Kidney epithelial cell (primary cell): ENCODE measurements at regions not wholly inside any gene's neighbourhood (a gene's known extent, or its start where the extent isn't known, plus 50 kb on each side); places are given as distances from the start of the nearest gene placed in this dataset.

Experiments
- DNase-seq: peaks from one replicate; pipeline ENCODE4 v3.0.0-alpha.2; 2010; ENCODE audit warnings: low read depth
- H3K27me3 ChIP-seq: 2 replicates; pipeline ENCODE4 v1.6.0; 2011; ENCODE audit warnings: low read length; ENCODE audit not compliant: control insufficient read depth, insufficient read depth
- H3K36me3 ChIP-seq: 2 replicates; pipeline ENCODE4 v1.5.1; 2011; ENCODE audit warnings: low read length; ENCODE audit not compliant: control insufficient read depth, insufficient read depth
- H3K4me3 ChIP-seq: 2 replicates; pipeline ENCODE4 v1.5.1; 2011; ENCODE audit warnings: low read depth, mild to moderate bottlenecking, control low read depth, low read length
- TF ChIP-seq, protein P1 (sequence below): IDR thresholded peaks from 2 replicates; pipeline ENCODE4 v1.5.1; 2011; ENCODE audit warnings: mild to moderate bottlenecking, moderate library complexity, low read length, control low read depth, inconsistent platforms; ENCODE audit not compliant: insufficient read depth, poor library complexity, severe bottlenecking

- Histone ChIP-seq H3K4me3 (no peak overlapping the region), H3K27me3 (peaks cover 8% of the 10 kb centered on the region), H3K36me3 (no peaks in the 10 kb centered on the region)
- TF ChIP-seq, protein P1, sequence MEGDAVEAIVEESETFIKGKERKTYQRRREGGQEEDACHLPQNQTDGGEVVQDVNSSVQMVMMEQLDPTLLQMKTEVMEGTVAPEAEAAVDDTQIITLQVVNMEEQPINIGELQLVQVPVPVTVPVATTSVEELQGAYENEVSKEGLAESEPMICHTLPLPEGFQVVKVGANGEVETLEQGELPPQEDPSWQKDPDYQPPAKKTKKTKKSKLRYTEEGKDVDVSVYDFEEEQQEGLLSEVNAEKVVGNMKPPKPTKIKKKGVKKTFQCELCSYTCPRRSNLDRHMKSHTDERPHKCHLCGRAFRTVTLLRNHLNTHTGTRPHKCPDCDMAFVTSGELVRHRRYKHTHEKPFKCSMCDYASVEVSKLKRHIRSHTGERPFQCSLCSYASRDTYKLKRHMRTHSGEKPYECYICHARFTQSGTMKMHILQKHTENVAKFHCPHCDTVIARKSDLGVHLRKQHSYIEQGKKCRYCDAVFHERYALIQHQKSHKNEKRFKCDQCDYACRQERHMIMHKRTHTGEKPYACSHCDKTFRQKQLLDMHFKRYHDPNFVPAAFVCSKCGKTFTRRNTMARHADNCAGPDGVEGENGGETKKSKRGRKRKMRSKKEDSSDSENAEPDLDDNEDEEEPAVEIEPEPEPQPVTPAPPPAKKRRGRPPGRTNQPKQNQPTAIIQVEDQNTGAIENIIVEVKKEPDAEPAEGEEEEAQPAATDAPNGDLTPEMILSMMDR, result no peak
- DNase-seq, result no peak
Measured at GRCh38 chr11:19576903-19577302, 135.7 kb upstream of the NAV2 start.

- TF ChIP-seq, protein P1, result no peak
- DNase-seq, result no peak
- Histone ChIP-seq H3K4me3 (no peak overlapping the region), H3K27me3 (peaks cover 8% of the 10 kb centered on the region), H3K36me3 (no peaks in the 10 kb centered on the region)
Measured at GRCh38 chr11:19576054-19576453, 136.6 kb upstream of the NAV2 start.

DNA sequence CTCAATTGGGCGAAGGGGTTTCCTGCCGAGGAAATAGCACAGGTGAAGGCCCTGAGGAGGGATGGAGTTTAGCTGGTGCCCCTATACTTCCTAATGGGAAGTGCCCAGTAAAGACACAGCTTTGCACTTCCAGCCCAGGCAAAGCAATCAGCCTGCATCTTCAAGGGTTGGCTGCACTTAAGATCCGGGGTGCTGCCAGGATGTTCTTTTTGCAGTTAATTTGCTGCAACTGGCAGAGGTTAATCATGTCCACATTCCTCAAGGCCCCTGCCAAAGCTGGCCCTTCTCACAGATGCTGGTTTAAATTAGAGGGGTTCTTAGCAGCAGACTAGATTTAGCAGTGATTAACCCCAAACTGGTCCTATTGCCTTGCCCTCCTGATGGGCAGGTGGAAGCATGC is 137.7 kb upstream of the NAV2 start:
- TF ChIP-seq, protein P1, result no peak
- peaks cover 10% of the 10 kb centered on the region for H3K27me3 ChIP-seq
- no peaks in the 10 kb centered on the region for H3K36me3 ChIP-seq
- no peak for DNase-seq
- H3K4me3 ChIP-seq, result no peak overlapping the region

- peaks cover 12% of the 10 kb centered on the region for H3K27me3 ChIP-seq
- no peaks in the 10 kb centered on the region for H3K36me3 ChIP-seq
- TF ChIP-seq, protein P1, result no peak
- DNase-seq, result no peak
- no peak overlapping the region for H3K4me3 ChIP-seq
Measured at GRCh38 chr11:19573666-19574065, 139.0 kb upstream of the NAV2 start.

GRCh38 chr11:19571906-19572305 is 140.7 kb upstream of the NAV2 start:
- H3K4me3 ChIP-seq, result no peak overlapping the region
- TF ChIP-seq, protein P1, result no peak
- no peak for DNase-seq
- H3K36me3 ChIP-seq, result no peaks in the 10 kb centered on the region
- H3K27me3 ChIP-seq, result peaks cover 12% of the 10 kb centered on the region

- Histone ChIP-seq H3K27me3 (peaks cover 12% of the 10 kb centered on the region), H3K36me3 (no peaks in the 10 kb centered on the region), H3K4me3 (no peak overlapping the region)
- no peak for DNase-seq
- TF ChIP-seq, protein P1, result no peak
Measured at GRCh38 chr11:19570889-19571288, 141.7 kb upstream of the NAV2 start.
